ENCODE measurements at regions not wholly inside any gene's neighbourhood (a gene's known extent, or its start where the extent isn't known, plus 50 kb on each side); places are given as distances from the start of the nearest gene placed in this dataset.
A peak's percentile ranks its signal among the peaks of the same experiment; 100 is the strongest.

GRCh38 chr15:79169526-79170133 is 79.0 kb upstream of the RASGRF1 start:
- Histone ChIP-seq H3K27ac (no peak overlapping the region), H3K4me3 (no peak overlapping the region)
- DNase-seq (ENCODE audit: low spot score) = no peak
- TF ChIP-seq CTCF (IDR thresholded peaks at IDR 0.05) = no peak

GRCh38 chr15:79168922-79169456 is 78.4 kb upstream of the RASGRF1 start:
- TF ChIP-seq CTCF (IDR thresholded peaks at IDR 0.05) = no peak
- Histone ChIP-seq H3K4me3 (no peak overlapping the region), H3K27ac (no peak overlapping the region)
- peak; percentile 59 for DNase-seq (ENCODE audit: low spot score)

GRCh38 chr15:79167776-79168175 is 77.2 kb upstream of the RASGRF1 start:
- TF ChIP-seq CTCF (IDR thresholded peaks at IDR 0.05) = no peak
- H3K4me3 ChIP-seq = no peak overlapping the region
- H3K27ac ChIP-seq = no peak overlapping the region

GRCh38 chr15:79166311-79166955 is 75.9 kb upstream of the RASGRF1 start:
- no peak for DNase-seq (ENCODE audit: low spot score)
- H3K4me3 ChIP-seq = no peak overlapping the region
- no peak overlapping the region for H3K27ac ChIP-seq
- no peak for TF ChIP-seq CTCF (IDR thresholded peaks at IDR 0.05)

More at GRCh38 chr15:79167776-79168175, 77.2 kb upstream of the RASGRF1 start:
- no peak for DNase-seq (ENCODE audit: low spot score)

GRCh38 chr15:79164465-79164864 is 73.9 kb upstream of the RASGRF1 start:
- Histone ChIP-seq H3K4me3 (no peak overlapping the region), H3K27ac (no peak overlapping the region)
- no peak for DNase-seq (ENCODE audit: low spot score)
- TF ChIP-seq CTCF (IDR thresholded peaks at IDR 0.05) = no peak

- H3K27ac ChIP-seq = no peak overlapping the region
- TF ChIP-seq CTCF (IDR thresholded peaks at IDR 0.05) = no peak
- H3K4me3 ChIP-seq = no peak overlapping the region
- DNase-seq (ENCODE audit: low spot score) = no peak
Measured at GRCh38 chr15:79164043-79164442, 73.5 kb upstream of the RASGRF1 start.

GRCh38 chr15:79163395-79163794 is 72.8 kb upstream of the RASGRF1 start:
- Histone ChIP-seq H3K27ac (no peak overlapping the region), H3K4me3 (no peak overlapping the region)
- DNase-seq (ENCODE audit: low spot score) = no peak
- TF ChIP-seq CTCF (IDR thresholded peaks at IDR 0.05) = no peak

Measured in coronary artery (tissue), 2 donors.